ENCODE measurements at regions not wholly inside any gene's neighbourhood (a gene's known extent, or its start where the extent isn't known, plus 50 kb on each side); places are given as distances from the start of the nearest gene placed in this dataset.

DNA sequence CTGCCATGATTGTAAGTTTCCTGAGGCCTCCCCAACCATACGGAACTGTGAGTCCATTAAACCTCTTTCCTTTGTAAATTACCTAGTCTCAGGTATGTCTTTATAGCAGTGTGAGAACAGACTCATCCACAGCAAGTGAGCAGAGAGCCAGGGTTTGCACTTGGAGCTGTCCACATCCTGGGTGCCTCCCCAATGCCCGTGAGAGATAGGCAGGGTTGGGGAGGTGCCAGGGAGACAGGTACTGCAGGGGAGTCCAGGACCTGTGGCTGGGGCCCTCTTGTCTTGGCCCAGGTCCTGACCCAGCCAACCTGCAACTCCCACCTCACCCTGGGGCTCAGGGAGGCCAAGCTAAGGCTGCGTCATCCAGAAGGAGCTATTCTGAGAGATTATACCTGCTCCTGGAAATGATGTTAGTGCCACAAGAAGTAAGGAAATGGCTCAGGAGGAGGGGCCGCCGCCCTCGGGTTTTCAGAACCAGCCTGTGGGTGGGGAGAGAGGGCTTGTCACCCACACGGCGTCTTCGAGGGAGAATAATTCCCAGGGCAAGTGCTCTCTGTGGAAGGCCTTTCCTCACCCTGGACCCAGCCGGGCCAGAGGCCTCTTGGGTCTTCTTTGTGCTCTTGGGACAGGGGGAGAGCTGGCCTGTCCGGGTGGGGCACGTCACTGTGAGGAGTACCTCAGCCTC, 66.5 kb downstream of the ADRA2C start:
- no peak for DNase-seq

DNA sequence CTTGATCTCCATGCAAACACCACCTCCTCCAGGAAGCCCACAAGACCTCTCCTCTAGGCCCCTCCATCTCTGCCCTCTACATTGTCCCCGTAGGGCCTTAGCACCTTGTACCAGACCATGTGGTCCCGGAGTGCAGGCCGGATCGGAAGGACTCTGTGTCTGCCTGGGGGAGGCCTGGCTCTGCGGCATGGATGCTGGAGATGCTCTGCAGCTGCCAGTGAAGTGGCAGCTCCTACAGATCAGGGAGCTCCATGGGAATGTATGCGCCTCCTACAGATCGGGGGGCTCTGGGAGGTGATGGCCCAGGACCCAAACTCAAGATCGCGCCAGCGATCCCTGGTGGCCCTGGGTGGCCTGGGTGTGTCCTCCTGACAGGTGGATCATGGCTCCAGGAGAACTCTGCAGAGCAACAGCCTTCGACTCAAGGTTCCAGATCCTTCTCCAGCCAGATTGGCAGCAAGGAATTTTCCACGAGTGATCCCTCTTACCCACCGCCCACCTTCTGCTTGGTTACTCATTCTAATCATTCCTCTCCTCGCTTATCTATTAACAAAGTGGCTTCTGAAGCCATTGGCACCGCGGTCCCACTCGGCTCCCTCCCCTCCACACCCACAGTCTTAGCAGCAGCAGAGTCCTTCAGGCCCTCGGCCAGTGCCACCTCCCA, 67.3 kb downstream of the ADRA2C start:
- DNase-seq = no peak

DNA sequence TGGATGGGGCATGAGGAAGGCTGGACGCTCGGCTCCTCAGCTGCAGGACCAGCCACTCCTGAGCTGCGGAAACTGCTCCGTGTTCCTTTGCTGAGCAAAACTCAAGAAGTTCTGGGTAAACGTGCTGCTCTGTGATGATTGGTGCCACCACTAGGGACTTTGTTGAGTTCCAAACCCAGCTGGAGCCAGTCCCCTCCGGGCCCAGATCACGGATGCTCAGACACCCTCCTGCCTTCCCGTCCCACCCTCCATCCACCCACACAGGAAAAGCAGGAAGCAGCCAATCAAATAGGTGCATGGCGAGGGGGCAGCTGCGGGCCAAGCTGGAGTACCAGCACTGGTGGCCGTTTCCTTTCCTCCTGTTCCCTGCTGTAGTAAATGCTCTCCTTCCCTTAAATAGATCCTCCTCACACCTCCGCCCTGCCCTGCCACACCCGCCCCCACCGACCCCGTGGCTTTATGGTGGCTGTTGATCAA, 68.0 kb downstream of the ADRA2C start:
- no peak for DNase-seq

DNA sequence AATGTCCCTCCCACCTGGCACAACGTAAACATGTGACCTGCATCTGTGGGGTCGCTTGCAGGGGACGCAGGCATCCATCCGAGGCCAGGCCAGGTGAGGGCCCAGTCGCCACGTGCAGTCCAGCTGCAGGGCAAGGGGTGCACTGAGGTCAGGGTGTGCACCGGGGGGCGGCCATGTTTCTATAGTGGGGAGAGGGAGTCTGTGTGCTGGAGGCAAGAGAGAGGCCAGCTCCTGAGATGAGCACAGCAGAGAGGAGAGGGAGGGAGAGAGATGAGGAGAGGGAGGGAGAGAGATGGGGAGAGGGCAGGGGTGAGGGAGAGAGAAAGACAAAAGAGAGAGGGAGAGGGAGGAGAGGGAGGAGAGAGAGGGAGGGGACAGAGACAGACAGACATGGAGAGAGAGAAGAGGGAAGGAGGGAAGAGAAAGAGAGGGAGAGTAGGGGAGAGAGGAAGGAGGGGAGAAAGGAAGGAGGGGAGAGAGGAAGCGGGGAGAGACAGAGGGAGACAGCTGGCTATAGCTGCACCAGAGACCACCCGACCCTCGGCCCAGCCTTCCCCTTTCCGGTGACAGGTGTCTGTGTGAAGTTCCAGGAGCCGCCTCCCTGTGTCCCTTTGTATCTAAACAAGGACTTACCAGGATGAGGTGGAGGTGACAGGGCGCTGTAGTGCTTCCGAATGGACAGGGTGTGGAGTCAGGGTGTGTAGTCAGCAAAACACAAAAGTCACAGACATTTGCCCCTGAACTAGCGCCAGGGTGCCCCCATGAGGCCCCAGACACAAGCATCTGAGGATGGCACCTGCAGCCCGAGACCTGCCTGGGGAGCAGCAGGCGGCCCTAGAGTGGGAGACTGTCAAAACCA, 68.7 kb downstream of the ADRA2C start:
- DNase-seq = no peak

DNA sequence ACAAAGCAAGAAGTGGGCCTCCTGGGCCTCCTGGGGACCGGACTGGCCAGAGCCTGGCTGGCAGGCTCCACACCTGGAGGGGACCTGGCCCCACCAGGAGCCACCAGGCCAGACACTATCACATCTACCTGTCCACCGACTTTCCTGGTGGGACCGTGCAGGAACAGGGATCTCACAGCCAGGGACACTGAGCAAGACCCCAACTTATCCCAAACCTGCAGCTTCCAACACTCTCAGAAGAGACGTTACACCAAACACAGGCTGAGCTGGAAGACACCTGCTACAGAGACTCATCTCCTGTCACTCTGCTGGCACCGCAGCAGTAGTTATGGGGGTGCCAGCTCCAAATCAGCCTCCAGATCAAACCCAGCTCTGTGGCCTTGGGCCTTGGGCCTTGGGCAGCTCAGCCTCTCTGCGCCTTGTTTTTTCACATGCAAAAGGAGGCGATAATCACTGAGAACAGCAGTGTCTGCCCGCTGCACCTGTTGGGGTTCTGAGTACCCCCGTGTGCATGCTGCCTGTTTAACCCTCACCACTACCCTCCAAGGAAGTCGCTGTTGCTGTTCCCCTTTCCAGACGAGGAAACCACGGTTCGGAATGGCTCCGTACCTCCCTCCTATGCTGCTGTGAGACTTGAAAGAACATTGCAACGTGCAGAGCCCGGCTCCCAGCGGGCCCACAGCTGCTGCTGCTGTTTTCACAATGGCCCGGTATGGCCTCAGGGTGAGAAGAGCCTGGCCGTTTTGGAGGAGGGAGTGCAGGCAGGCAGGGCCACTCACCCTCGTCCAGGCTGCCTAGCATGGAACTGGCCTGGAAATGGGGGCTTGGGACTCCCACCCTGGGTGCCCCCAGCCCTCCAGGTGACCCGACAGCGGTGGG, 69.6 kb downstream of the ADRA2C start:
- DNase-seq = no peak

DNA sequence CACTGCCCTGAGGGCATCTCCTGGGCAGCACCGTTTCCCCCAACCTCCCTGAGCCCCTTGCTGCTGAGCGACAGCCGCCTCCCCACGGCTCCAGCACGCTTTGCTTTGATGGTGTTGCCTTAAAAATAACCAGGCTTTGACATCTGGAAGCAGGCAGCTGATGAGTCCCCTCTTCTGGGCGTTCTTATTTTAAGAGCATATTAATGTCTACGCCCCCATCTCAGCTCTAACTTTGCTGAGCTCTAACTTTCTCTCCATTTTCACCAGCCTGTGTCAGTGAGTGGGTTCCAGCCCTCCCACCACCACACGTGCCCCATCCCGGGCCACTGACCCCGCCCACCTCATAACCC, 70.2 kb downstream of the ADRA2C start:
- DNase-seq = no peak

DNA sequence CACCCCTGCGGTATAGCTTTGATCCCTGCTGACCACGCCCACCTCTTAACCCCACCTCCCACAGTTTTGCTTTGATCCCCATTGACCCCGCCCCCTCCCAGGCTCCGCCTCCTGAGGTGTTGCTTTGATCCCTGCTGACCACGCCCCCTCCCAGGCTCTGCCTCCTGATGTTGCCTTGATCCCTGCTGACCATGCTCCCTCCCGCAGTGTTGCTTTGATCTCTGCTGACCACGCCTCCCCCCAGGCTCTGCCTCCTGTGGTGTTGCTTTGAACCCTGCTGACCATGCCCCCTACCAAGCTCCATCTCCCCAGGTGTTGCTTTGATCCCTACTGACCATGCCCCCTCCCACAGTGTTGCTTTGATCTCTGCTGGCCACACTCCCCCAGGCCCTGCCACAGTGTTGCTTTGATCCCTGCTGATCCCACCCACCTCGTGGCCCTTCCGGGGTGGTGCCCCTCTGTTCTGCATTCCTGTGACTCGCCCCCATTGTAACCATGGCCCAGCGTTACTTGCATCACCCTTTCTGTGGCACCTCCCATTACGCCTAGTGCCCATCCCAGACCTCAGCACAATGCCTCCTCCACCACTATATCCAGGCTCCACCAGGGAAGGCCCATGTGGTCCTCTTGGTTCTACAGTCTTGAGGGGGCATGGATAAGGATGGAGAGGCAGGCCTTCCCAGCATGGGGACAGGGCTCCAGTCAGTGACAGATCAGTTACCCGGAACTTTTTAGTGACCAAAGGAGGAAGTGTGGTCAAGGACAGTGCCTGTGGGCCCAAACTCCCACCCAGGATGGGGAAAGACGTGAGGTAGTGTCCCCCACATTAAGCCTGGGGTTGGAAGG, 70.8 kb downstream of the ADRA2C start:
- DNase-seq = no peak

DNA sequence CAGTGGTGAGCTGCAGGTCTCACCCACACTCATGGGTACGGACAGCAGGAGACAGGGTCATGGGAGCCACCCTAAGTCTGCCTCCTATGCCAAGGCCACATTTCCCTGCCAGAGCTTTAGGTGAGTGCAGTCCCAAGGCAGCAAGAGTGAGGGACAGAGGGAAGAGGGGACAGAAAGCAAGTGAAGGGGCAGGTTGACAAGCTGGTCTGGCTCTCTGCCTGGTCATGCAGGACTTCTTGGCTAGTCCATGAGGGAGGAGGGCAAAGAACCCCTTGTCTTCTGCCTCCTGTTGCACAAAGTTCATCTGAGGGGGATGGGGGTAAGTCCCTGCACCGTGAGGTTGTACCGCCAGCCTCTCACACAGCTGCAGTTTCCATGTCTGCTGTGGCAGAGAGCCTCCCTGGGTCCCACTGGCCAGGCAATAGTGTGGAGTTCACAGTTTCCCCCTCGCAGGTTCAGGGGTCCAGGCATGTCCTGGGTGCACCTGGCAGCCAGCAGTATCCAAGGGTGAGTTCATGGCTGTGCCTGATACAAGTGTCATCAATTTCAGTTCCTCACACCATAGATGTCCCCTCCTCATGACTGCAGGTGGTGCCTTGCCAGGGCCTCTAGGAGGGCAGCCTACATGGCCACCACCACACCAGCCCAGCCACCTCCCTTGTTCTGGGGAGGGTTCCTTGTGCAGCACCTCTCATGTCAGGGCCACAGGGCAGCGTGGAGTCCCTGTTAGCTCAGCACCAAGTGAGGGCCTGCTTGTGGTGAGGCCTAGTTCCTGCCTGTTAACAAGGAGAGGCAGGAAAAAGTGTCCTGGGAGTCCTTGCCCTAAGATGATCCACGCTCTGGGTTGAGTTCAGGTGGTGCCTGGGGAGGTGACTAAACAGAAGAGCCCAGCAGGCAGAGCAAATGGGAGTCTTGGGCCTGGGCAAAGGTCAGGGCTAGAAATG, 72.5 kb downstream of the ADRA2C start:
- no peak for DNase-seq

DNA sequence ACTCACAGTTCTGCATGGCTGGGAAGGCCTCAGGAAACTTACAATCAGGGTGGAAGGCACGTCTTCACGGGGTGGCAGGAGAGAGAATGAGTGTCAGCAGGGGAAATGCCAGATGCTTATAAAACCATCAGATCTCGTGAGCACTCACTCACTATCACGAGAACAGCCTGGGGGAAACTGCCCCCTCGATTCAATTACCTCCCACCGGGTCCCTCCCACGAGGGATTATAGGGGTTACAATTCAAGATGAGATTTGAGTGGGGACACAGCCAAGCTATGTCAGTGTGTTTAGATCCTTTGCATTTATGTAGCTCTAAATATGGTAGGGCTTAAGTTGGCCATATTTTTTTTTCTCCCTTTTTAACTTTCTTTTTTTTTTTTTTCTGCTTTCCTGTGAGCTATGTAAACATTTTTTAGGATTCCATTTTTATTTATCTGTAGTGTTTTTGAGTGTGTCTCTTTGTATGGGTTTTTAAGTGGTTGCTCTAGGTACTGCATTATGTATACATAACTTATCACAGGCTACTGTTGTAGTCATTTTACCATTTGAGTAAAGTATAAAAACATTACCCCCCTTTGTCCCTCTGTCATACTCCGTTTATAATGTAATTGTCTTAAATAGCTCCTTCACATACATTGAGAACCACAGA, 79.0 kb downstream of the ADRA2C start:
- DNase-seq = no peak

DNA sequence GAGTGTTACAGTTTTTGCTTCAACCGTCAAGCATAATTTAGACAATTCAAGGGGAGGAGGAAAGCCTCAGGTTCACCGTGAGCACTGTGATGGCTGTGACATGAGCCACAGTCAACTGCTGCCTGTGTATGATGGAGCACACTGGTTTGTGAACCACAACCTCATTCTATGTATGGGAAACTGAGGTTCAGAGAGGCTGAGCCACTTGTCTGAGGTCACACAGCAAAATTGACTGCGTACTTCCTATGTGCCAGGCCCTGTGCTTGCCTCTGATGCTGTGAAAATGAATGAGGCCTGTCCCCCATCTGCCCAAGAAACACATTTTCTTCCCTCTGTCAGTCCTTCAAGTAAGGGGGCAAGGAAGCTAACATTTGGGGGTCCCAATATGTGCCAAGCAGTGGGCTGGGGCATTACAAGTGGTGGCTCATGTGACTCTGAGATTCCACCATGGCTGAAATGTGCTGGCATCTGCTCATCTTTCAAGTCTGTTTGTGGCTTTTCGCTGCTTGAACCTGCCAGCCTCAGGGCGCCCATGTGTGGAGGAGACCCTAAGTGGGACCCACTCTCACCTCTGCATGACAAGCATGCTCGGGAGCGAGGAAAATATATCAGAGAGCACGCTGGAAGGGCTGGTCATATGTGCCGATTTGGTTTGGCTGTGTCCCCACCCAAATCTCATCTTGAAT, 79.7 kb downstream of the ADRA2C start:
- no peak for DNase-seq

DNA sequence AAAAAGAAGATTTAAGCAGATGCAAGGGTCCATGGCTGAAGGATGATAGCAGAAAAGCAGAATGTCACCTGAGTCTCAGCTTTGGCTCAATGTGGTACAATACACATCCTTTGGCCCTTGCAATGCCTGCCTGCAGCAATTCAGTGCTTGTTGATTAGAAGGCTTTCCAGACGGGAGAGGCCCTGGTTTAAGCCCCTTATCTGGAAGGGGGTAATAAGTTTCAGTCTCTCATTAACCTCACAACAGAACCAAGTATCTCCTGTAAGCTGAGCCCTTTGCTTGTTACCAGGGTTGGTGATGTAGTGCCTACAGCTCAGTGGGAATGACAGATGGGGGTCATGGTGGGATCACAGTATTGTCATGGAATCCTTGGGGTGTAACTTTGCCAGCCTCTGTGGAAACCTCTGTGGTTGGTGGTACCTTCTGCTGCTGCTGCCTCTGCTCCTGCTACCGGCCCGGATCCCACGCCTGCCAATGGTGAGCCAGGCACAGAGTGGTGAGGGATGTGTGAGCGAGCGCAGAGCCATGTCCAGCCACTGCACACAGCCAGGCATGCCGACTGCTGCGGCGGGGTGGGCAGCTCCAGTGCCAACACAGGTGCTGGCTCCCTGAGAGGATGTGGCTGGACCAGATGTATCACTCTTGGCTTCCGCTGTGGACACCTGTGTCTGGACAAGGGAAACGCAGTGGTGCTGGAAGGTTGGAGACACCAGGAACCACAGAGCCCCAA, 81.2 kb downstream of the ADRA2C start:
- no peak for DNase-seq

DNA sequence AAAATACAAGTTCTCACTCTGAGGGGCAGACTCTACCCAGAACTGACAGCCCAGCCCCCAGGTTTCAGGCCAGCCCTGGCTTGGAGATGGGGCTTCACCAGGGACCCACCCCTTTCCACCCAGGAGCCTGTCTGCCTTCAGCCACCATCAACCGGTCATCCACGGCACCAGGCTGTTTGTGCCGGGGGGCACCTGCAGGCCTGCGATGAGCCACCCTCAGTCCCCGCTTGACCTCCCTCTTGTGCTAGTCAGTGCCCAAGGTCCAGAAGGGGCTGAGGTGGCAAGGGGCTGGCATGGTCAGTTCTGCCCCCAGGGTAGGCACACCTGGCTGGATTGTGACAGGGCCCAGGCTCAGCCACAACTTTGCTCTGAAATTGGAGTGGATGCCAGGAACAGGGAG, 82.1 kb downstream of the ADRA2C start:
- DNase-seq = no peak

DNA sequence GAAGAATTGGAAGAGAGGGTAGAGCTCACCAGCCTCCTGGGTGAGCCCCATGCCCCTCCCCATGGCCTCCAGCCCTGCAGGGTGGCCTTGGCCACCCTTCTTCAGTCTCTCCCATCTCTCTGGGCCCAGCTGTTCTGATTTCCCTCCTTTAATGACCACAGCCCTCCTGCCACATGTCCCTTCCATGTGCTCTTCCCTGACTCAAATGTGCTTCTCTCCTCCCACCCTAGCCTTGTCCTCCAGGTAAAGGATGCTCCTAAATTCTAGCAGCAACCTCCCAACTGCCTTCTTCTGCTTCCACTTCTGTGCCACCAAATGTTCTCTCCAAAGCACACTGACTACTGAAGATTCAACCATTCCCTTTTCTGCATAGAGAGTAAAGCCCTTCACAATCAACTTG, 83.0 kb downstream of the ADRA2C start:
- DNase-seq = no peak

DNA sequence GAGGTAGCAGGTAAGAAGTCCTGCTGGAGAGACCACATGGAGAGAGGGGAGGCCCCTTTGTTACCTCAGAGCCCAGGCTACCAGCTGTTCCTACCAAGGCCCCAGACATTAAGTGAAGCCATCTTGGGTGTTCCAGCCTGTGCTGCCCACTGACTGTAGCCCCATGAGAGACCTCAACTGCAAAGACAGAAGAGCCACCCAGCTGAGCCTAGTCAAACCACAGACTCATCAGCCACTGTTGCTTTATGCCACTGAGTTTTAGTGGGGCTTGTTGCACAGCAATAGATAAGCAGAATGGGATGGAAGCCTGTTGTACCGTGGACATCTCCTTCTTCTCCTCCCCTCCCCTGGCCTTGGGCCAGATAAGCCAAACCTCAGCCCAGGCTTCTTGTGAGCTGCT, 83.9 kb downstream of the ADRA2C start:
- DNase-seq = no peak

DNA sequence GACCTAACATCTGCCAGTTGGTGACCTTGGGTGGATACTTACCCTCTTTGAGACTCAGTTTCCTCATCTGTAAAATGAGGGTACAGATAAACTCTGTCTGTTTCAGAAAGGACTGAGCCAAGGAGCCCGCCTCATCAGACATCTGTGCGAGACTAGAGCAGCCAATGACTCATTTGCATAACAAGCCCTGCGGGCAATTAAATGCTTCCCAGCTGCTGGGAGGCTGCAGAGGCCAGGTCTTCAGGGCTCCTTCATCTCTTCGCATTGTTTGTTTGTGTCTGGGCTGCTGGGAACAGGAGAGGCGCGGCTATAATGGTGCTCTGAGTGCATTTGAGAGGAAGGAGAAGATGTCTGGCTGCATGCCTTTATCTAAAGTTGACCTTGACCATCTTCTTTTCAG, 85.0 kb downstream of the ADRA2C start:
- DNase-seq = peak; percentile 66

DNA sequence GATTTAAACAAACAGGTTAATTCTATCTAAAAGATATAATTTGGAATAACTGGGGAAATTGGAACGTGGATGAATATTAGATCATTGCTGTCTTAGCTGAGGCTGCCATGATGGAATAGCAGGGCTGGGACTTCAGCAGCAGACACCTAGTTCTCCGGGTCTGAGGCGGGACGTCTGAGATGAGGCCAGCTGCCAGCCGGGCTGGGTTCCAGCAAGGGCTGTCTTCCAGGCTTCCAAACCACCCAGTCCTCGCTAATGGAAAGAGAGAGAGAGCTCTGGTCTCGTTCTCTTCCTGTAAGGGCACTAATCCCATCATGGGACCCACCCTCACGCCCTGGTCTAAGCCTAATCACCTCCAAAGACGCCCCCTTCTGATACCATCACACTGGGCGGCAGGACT, 85.7 kb downstream of the ADRA2C start:
- DNase-seq = no peak

DNA sequence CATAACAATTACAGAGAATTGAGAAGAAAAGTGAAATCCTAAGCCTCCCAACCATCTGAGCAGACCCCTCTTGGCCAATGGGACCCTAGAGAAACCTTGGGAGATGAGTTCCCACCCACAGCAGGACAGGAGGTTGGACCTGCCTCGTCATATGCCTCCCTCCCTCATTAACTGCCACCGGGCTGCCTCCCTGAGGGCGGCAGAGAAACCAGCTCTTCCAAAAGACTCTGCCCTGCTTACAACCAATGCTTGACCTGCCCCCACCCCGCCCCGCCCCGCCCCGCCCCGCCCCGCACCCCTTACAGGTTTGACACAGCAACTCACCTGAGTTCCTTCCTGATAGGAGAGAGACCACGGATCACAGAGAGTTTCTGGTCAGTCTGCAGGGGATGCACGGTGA, 86.1 kb downstream of the ADRA2C start:
- DNase-seq = no peak

DNA sequence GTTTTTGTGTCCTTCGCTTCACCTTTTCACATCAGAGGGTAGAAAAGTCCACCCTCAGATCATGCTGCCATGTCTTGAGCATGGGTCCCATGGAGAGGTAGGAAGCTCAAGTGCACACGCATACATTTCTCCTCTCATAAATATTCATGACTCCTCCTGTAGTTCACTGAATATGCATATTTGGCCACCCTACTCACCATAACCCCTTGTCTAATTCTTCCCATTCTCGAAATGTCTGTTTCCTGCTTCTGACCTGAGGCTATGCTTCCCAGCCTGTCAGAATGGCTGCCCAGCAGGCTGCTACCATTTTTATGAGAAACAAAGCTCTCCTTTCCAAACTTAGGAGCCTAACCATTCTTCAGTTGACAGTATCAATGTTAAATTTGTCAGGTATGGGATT, 86.5 kb downstream of the ADRA2C start:
- no peak for DNase-seq

All from NCI-H69 (cell line).